GM18519 (cell line): ENCODE measurements at regions not wholly inside any gene's neighbourhood (a gene's known extent, or its start where the extent isn't known, plus 50 kb on each side); places are given as distances from the start of the nearest gene placed in this dataset.
"Not testable (repeated sequence)": the region's sequence is repeated elsewhere in the genome, so short reads cannot be mapped to it uniquely, and the experiment has no call there.

Experiments used
- ATAC-seq: cut with Tn5 transposase; IDR thresholded peaks from one replicate; pipeline ENCODE4 v1.9.1; 2021; ENCODE audit warnings: mild to moderate bottlenecking, moderate library complexity; ENCODE audit not compliant: unreplicated experiment, low FRiP score

GRCh38 chr2:193074933-193075332 lies 880.2 kb upstream of the TMEFF2 start:
- ATAC-seq, result no peak

GRCh38 chr2:193072647-193073046 lies 877.9 kb upstream of the TMEFF2 start:
- ATAC-seq, result no peak

GRCh38 chr2:193025556-193025955 lies 830.8 kb upstream of the TMEFF2 start:
- not testable (repeated sequence) for ATAC-seq

- ATAC-seq, result no peak
Observed at GRCh38 chr2:193024791-193025190, 830.1 kb upstream of the TMEFF2 start.

- ATAC-seq, result no peak
Observed at GRCh38 chr2:193011870-193012269, 817.1 kb upstream of the TMEFF2 start.

- ATAC-seq, result no peak
Observed at GRCh38 chr2:192993059-192993458, 798.3 kb upstream of the TMEFF2 start.

GRCh38 chr2:192983173-192983572 lies 788.4 kb upstream of the TMEFF2 start:
- no peak for ATAC-seq

- no peak for ATAC-seq
Observed at GRCh38 chr2:192978395-192978794, 783.7 kb upstream of the TMEFF2 start.

GRCh38 chr2:192971981-192972380 lies 777.2 kb upstream of the TMEFF2 start:
- ATAC-seq, result no peak

GRCh38 chr2:192969055-192969454 lies 774.3 kb upstream of the TMEFF2 start:
- ATAC-seq, result no peak

- no peak for ATAC-seq
Observed at GRCh38 chr2:192960945-192961344, 766.2 kb upstream of the TMEFF2 start.

- not testable (repeated sequence) for ATAC-seq
Observed at GRCh38 chr2:192958615-192959014, 763.9 kb upstream of the TMEFF2 start.

GRCh38 chr2:192957425-192957824 lies 762.7 kb upstream of the TMEFF2 start:
- no peak for ATAC-seq

GRCh38 chr2:192953116-192953515 lies 758.4 kb upstream of the TMEFF2 start:
- ATAC-seq, result no peak

- no peak for ATAC-seq
Observed at GRCh38 chr2:192952245-192952644, 757.5 kb upstream of the TMEFF2 start.

GRCh38 chr2:192948316-192948715 lies 753.6 kb upstream of the TMEFF2 start:
- no peak for ATAC-seq

- ATAC-seq, result no peak
Observed at GRCh38 chr2:192947352-192947751, 752.6 kb upstream of the TMEFF2 start.

- no peak for ATAC-seq
Observed at GRCh38 chr2:192940767-192941166, 746.0 kb upstream of the TMEFF2 start.

- no peak for ATAC-seq
Observed at GRCh38 chr2:192932376-192932775, 737.6 kb upstream of the TMEFF2 start.

GRCh38 chr2:192921631-192922030 lies 726.9 kb upstream of the TMEFF2 start:
- not testable (repeated sequence) for ATAC-seq

GRCh38 chr2:192901446-192901845 lies 706.7 kb upstream of the TMEFF2 start:
- ATAC-seq, result no peak

GRCh38 chr2:192899466-192899865 lies 704.7 kb upstream of the TMEFF2 start:
- ATAC-seq, result no peak

- ATAC-seq, result not testable (repeated sequence)
Observed at GRCh38 chr2:192893976-192894375, 699.2 kb upstream of the TMEFF2 start.
